K562 (cell line): ENCODE measurements at regions not wholly inside any gene's neighbourhood (a gene's known extent, or its start where the extent isn't known, plus 50 kb on each side); places are given as distances from the start of the nearest gene placed in this dataset.

Experiments used
- ATAC-seq: fragments of 200-7000 bp; cut with Tn5 transposase; 3 replicates; pipeline ENCODE4 v1.9.1; 2020; ENCODE audit warnings: moderate library complexity
- BruUV-seq: library from RNA; stranded (reverse); fragments of 400-500 nt; replicated peaks from 2 replicates; lab custom pipeline; 2021; lab: Mats Ljungman, UMichigan
- CTCF ChIA-PET: fragments of 300-600 bp; formaldehyde crosslinking; extraction: SDS; loops from one replicate; lab custom pipeline; 2021; ENCODE audit warnings: low intra/inter-chr PET ratio; lab: Yijun Ruan, JAX
- POLR2A ChIA-PET: fragments of 300-600, 350-650 bp; sonication (Branson Sonifier 250); formaldehyde crosslinking; extraction: SDS; loops from one replicate; lab custom pipeline; 2021; ENCODE audit warnings: antibody characterized with exemption, inconsistent platforms; lab: Yijun Ruan, JAX
- DNase-seq, 4 experiments: peaks; one replicate each; pipeline versions ENCODE4 v3.0.0 to v3.0.0-alpha.2; 2011 to 2018; ENCODE audit warnings: low spot score in 3 of 4, mixed read lengths in 3 of 4; ENCODE audit errors: extremely low read depth in 1 of 4
- FAIRE-seq: peaks from 2 replicates; lab custom pipeline; 2011; peaks lifted over from hg19 to GRCh38; lab: Jason Lieb, UNC
- H2AFZ ChIP-seq: 2 replicates; pipeline ENCODE4 v1.6.0; 2011; ENCODE audit warnings: low read depth, low read length, control low read depth, inconsistent platforms
- H3K27ac ChIP-seq: fragments of 200-600 bp; 3 replicates; pipeline ENCODE4 v1.8.0; 2011; ENCODE audit warnings: low read depth, mild to moderate bottlenecking, control low read depth, inconsistent platforms, low read length, moderate library complexity, mixed read lengths; ENCODE audit errors: extremely low read depth
- H3K27me3 ChIP-seq, 2 experiments: fragments of 300-600 bp in 1 of 2; 2 replicates in 1 of 2; 3 replicates in 1 of 2; pipeline versions ENCODE4 v1.6.0 to v1.8.0; 2011; ENCODE audit warnings: inconsistent platforms in 2 of 2, low read length in 2 of 2, mild to moderate bottlenecking in 1 of 2, mixed read lengths in 1 of 2, moderate library complexity in 1 of 2; ENCODE audit not compliant: control insufficient read depth in 2 of 2, insufficient read depth in 2 of 2
- H3K36me3 ChIP-seq: fragments of 300-600 bp; 3 replicates; pipeline ENCODE4 v1.8.0; 2011; ENCODE audit warnings: mild to moderate bottlenecking, low read length, inconsistent platforms; ENCODE audit not compliant: control insufficient read depth, insufficient read depth
- H3K4me1 ChIP-seq, 2 experiments: fragments of 200-600 bp in 1 of 2; replicated peaks in 1 of 2; 2 replicates in 1 of 2; 3 replicates in 1 of 2; pipeline versions ENCODE4 v1.5.1 to v1.8.0; 2011; ENCODE audit warnings: inconsistent platforms in 2 of 2, low read length in 2 of 2, mild to moderate bottlenecking in 1 of 2, mixed read lengths in 1 of 2, moderate library complexity in 1 of 2; ENCODE audit not compliant: control insufficient read depth in 2 of 2, insufficient read depth in 2 of 2
- H3K4me2 ChIP-seq: 2 replicates; pipeline ENCODE4 v1.6.1; 2011; ENCODE audit warnings: low read length, control low read depth, inconsistent platforms, mixed read lengths; ENCODE audit not compliant: insufficient read depth
- H3K4me3 ChIP-seq: fragments of 200-600 bp; sonication (generic), shearing (Covaris generic); 2 replicates; pipeline ENCODE4 v1.5.1; 2016; ENCODE audit warnings: control low read depth, inconsistent platforms
- H3K79me2 ChIP-seq: fragments of 200-600 bp; 3 replicates; pipeline ENCODE4 v1.8.0; 2011; ENCODE audit warnings: low read length, inconsistent platforms; ENCODE audit not compliant: control insufficient read depth, insufficient read depth
- H3K9ac ChIP-seq, 2 experiments: 2 replicates each; pipeline versions ENCODE4 v1.6.0 to v1.6.1; 2011; ENCODE audit warnings: low read depth in 2 of 2, low read length in 2 of 2, control low read depth in 1 of 2, inconsistent platforms in 1 of 2, mild to moderate bottlenecking in 1 of 2, mixed read lengths in 1 of 2; ENCODE audit not compliant: insufficient read depth in 1 of 2
- H3K9me1 ChIP-seq: one replicate; pipeline ENCODE4 v1.6.0; 2011; ENCODE audit warnings: inconsistent platforms, mild to moderate bottlenecking, low read length, moderate library complexity; ENCODE audit not compliant: control insufficient read depth, insufficient read depth
- H3K9me3 ChIP-seq: replicated peaks from 2 replicates; pipeline ENCODE4 v1.5.1; 2011; ENCODE audit warnings: low read depth, low read length, inconsistent platforms; ENCODE audit not compliant: control insufficient read depth, insufficient read depth
- H4K20me1 ChIP-seq: replicated peaks from 2 replicates; pipeline ENCODE4 v1.6.1; 2011; ENCODE audit warnings: low read length, inconsistent platforms, mixed read lengths; ENCODE audit not compliant: control insufficient read depth, insufficient read depth
- CBFB ChIP-seq: sonication (generic); formaldehyde crosslinking; IDR thresholded peaks from 2 replicates; pipeline ENCODE4 v1.4.0; 2020; ENCODE audit warnings: mild to moderate bottlenecking, missing genetic modification reagents
- DLX4 ChIP-seq: fragments of 250-450 bp; sonication (Bioruptor Pico); IDR thresholded peaks from 2 replicates; pipeline ENCODE4 v1.6.1; 2021; ENCODE audit warnings: mild to moderate bottlenecking
- DMBX1 ChIP-seq: fragments of 250-450 bp; sonication (Bioruptor Pico); IDR thresholded peaks from 2 replicates; pipeline ENCODE4 v1.8.0; 2022; ENCODE audit warnings: inconsistent platforms, mild to moderate bottlenecking, moderate library complexity, borderline replicate concordance
- FIP1L1 ChIP-seq: fragments of 200-400 bp; formaldehyde crosslinking; IDR thresholded peaks from 2 replicates; pipeline ENCODE4 v1.6.1; 2018; ENCODE audit warnings: mild to moderate bottlenecking, low read depth, low read length; ENCODE audit not compliant: poor library complexity, severe bottlenecking
- KDM5B ChIP-seq: fragments of 200-600 bp; sonication (generic); IDR thresholded peaks from 2 replicates; pipeline ENCODE4 v1.6.1; 2012; ENCODE audit warnings: low read depth, mild to moderate bottlenecking, moderate library complexity, low read length, control low read depth, inconsistent platforms; ENCODE audit not compliant: insufficient replicate concordance
- MAFF ChIP-seq: IDR thresholded peaks from 2 replicates; pipeline ENCODE4 v1.6.1; 2012; ENCODE audit warnings: low read length, improper control_type of control experiment
- NCOA4 ChIP-seq: fragments of 450-650 bp; IDR thresholded peaks from 2 replicates; pipeline ENCODE4 v1.6.1; 2018; ENCODE audit warnings: mild to moderate bottlenecking; ENCODE audit not compliant: partially characterized antibody
- NRF1 ChIP-seq, 2 experiments: fragments of 450-650 bp; IDR thresholded peaks in 1 of 2; conservative IDR thresholded peaks in 1 of 2; 2 replicates each; pipeline ENCODE4 v1.6.1; 2014; ENCODE audit warnings: mild to moderate bottlenecking in 2 of 2
- POLR2B ChIP-seq: fragments of 450-650 bp; IDR thresholded peaks from 2 replicates; pipeline ENCODE4 v1.6.1; 2018; ENCODE audit warnings: low read depth; ENCODE audit not compliant: partially characterized antibody
- SMC3 ChIP-seq: conservative IDR thresholded peaks from 2 replicates; pipeline ENCODE4 v1.6.1; 2011; ENCODE audit warnings: low read depth, low read length, improper control_type of control experiment; ENCODE audit not compliant: insufficient read depth
- TRIM24 ChIP-seq, 2 experiments: fragments of 450-650 bp; IDR thresholded peaks; 2 replicates each; pipeline ENCODE4 v1.6.1; 2016
- ZNF551 ChIP-seq: fragments of 250-450 bp; sonication (Bioruptor Pico); IDR thresholded peaks from 2 replicates; pipeline ENCODE4 v1.5.0; 2021; ENCODE audit warnings: mild to moderate bottlenecking, moderate library complexity
- WGBS: fragments of 100-300 bp; shearing (Covaris generic); methylation state at CpG from one replicate; pipeline ENCODE4 v1.1.6; 2016; ENCODE audit warnings: low coverage, mixed read lengths; ENCODE audit not compliant: insufficient coverage; ENCODE audit errors: missing lambda C conversion rate; 5-methylcytosine and 5-hydroxymethylcytosine counted together
- in situ Hi-C: fragments of 300-500 bp; cut with MboI; formaldehyde crosslinking; loops from 4 replicates; pipeline ENCODE4 v1.15.0; 2018; ENCODE audit warnings: inconsistent platforms, mixed read lengths
- intact Hi-C: fragments of 100-400 bp; cut with micrococcal nuclease; formaldehyde crosslinking; loops from 2 replicates; pipeline ENCODE4 v1.14.2; 2022
- TF ChIP-seq, protein P1 (sequence below), 2 experiments: fragments of 150-350 bp in 1 of 2; IDR thresholded peaks; 2 replicates each; pipeline ENCODE4 v1.6.1; 2012 to 2016; ENCODE audit warnings: low read depth in 2 of 2, low read length in 2 of 2, mild to moderate bottlenecking in 1 of 2, moderate library complexity in 1 of 2

- no peak overlapping the region for H3K4me2 ChIP-seq
- H3K36me3 ChIP-seq, result no peaks in the 10 kb centered on the region
- in situ Hi-C loops, result no loop called here
- no peak overlapping the region for H2AFZ ChIP-seq
- H3K27me3 ChIP-seq, result no peaks in the 10 kb centered on the region
- no peak overlapping the region for H3K9ac ChIP-seq
- CTCF ChIA-PET, result no interaction called here
- POLR2A ChIA-PET, result no interaction called here
- no peaks in the 10 kb centered on the region for H4K20me1 ChIP-seq
- H3K79me2 ChIP-seq, result no peaks in the 10 kb centered on the region
- DNase-seq (no peak), FAIRE-seq (no peak), ATAC-seq (no peak)
- BruUV-seq, result no TSS peak
- no peak for TF ChIP-seq NCOA4
- TF ChIP-seq, protein P1, sequence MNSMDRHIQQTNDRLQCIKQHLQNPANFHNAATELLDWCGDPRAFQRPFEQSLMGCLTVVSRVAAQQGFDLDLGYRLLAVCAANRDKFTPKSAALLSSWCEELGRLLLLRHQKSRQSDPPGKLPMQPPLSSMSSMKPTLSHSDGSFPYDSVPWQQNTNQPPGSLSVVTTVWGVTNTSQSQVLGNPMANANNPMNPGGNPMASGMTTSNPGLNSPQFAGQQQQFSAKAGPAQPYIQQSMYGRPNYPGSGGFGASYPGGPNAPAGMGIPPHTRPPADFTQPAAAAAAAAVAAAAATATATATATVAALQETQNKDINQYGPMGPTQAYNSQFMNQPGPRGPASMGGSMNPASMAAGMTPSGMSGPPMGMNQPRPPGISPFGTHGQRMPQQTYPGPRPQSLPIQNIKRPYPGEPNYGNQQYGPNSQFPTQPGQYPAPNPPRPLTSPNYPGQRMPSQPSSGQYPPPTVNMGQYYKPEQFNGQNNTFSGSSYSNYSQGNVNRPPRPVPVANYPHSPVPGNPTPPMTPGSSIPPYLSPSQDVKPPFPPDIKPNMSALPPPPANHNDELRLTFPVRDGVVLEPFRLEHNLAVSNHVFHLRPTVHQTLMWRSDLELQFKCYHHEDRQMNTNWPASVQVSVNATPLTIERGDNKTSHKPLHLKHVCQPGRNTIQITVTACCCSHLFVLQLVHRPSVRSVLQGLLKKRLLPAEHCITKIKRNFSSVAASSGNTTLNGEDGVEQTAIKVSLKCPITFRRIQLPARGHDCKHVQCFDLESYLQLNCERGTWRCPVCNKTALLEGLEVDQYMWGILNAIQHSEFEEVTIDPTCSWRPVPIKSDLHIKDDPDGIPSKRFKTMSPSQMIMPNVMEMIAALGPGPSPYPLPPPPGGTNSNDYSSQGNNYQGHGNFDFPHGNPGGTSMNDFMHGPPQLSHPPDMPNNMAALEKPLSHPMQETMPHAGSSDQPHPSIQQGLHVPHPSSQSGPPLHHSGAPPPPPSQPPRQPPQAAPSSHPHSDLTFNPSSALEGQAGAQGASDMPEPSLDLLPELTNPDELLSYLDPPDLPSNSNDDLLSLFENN (IDR thresholded peaks at IDR 0.05; ENCODE audit: low read depth in 2 of 2, low read length in 2 of 2), result no peak
- no peak for TF ChIP-seq MAFF
- TF ChIP-seq DMBX1 (CRISPR knock-in tag), result no peak
- TF ChIP-seq ZNF551, result no peak
- TF ChIP-seq CBFB, result no peak
- TF ChIP-seq POLR2B, result no peak
- no peak for TF ChIP-seq FIP1L1
- no peak for TF ChIP-seq NRF1 (conservative IDR thresholded peaks at IDR 0.05 in 1 of 2, IDR thresholded peaks at IDR 0.05 in 1 of 2)
- no peak for TF ChIP-seq SMC3
- TF ChIP-seq TRIM24 (IDR thresholded peaks at IDR 0.05), result no peak
- TF ChIP-seq DLX4 (CRISPR knock-in tag), result no peak
- no peak for TF ChIP-seq KDM5B
- H3K27ac ChIP-seq, result no peak overlapping the region
- intact Hi-C loops, result no loop called here
- H3K9me3 ChIP-seq, result no peaks in the 10 kb centered on the region
- no peaks in the 10 kb centered on the region for H3K4me1 ChIP-seq
- no peak overlapping the region for H3K4me3 ChIP-seq
- H3K9me1 ChIP-seq, result no peaks in the 10 kb centered on the region
- 0% methylated on average over 5 of the region's 5 CpGs for WGBS
Observed at GRCh38 chr5:126093718-126094117, 329.5 kb upstream of the GRAMD2B start.
